H1 (cell line): ENCODE measurements at regions not wholly inside any gene's neighbourhood (a gene's known extent, or its start where the extent isn't known, plus 50 kb on each side); places are given as distances from the start of the nearest gene placed in this dataset.

Experiments used
- EGR1 ChIP-seq: IDR thresholded peaks from 2 replicates; pipeline ENCODE4 v1.6.1; 2011; ENCODE audit warnings: low read depth, low read length, borderline replicate concordance
- HDAC2 ChIP-seq, 2 experiments: fragments of 300-600 bp in 1 of 2; sonication (generic) in 1 of 2; IDR thresholded peaks; 2 replicates each; pipeline ENCODE4 v1.6.1; 2011 to 2012; ENCODE audit warnings: low read depth in 2 of 2, low read length in 2 of 2, mild to moderate bottlenecking in 2 of 2, moderate library complexity in 2 of 2, borderline replicate concordance in 1 of 2, inconsistent platforms in 1 of 2
- KDM1A ChIP-seq: fragments of 200-600, 300-600 bp; sonication (generic); IDR thresholded peaks from 2 replicates; pipeline ENCODE4 v1.7.1; 2016; ENCODE audit warnings: mild to moderate bottlenecking, low read length, borderline replicate concordance
- POLR2AphosphoS5 ChIP-seq: IDR thresholded peaks from 2 replicates; pipeline ENCODE4 v1.6.1; 2011; ENCODE audit warnings: low read depth, low read length
- POU5F1 ChIP-seq: IDR thresholded peaks from 2 replicates; pipeline ENCODE4 v1.6.1; 2011; ENCODE audit warnings: low read depth, mild to moderate bottlenecking, low read length, moderate library complexity
- RAD21 ChIP-seq, 2 experiments: IDR thresholded peaks in 1 of 2; conservative IDR thresholded peaks in 1 of 2; 2 replicates each; pipeline ENCODE4 v1.6.1; 2011; ENCODE audit warnings: low read depth in 2 of 2, low read length in 2 of 2, improper control_type of control experiment in 1 of 2, inconsistent platforms in 1 of 2, mild to moderate bottlenecking in 1 of 2, moderate library complexity in 1 of 2
- TF ChIP-seq, protein P1 (sequence below), 3 experiments: IDR thresholded peaks; 1 replicate in 2 of 3; 2 replicates in 1 of 3; pipeline versions ENCODE4 v1.5.1 to v1.6.1; 2011; ENCODE audit warnings: low read length in 3 of 3, mild to moderate bottlenecking in 3 of 3, inconsistent platforms in 2 of 3, low read depth in 1 of 3, moderate library complexity in 1 of 3; ENCODE audit not compliant: insufficient read depth in 1 of 3; ENCODE audit errors: control extremely low read depth in 1 of 3

DNA sequence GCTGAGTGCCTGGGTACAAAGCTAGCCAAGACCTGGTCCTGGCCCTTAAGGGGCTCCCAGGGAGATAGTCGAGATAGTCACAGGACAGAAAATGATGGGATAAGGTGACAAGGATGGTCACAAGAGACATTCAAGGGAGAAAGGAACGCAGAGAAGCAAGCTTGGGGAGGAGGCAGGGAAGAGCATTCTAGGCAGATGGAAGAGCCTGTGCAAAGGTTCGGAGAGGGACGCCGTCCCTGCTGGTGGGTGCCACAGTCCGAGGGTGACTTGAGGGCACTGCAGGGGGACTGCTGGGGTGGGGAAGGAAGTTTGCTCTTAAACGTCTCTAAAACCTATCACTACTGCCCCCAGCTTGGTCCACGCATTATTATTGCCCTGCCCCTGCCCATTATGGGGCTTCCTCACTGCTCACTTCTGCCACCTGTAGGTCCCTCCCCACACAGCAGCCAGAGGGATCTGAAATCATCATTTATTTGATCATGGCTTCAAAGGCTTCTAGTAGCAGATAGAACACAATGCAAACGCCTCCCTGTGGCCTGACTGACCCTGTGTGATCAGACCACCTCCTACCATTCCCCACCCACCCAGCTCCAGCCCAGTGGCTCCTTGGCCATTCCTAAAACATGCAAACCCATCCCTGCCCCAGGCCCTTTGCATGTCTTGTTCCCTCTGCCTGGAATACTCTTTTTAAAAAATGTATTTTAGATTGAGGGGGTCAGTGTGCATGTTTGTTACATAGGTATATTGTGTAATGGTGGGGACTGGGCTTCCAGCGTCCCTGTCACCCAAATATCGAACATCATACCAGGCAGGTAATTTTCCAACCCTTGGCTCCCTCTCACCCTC is 60.3 kb downstream of the RMI2 start (continued):
- 0 out of 4 replicates have a peak, but pooled peaks of 1 of the 2 experiments have one; percentile 43 for TF ChIP-seq HDAC2 (IDR thresholded peaks at IDR 0.05; ENCODE audit: borderline replicate concordance in 1 of 2, low read depth in 2 of 2, low read length in 2 of 2)
- TF ChIP-seq, protein P1, sequence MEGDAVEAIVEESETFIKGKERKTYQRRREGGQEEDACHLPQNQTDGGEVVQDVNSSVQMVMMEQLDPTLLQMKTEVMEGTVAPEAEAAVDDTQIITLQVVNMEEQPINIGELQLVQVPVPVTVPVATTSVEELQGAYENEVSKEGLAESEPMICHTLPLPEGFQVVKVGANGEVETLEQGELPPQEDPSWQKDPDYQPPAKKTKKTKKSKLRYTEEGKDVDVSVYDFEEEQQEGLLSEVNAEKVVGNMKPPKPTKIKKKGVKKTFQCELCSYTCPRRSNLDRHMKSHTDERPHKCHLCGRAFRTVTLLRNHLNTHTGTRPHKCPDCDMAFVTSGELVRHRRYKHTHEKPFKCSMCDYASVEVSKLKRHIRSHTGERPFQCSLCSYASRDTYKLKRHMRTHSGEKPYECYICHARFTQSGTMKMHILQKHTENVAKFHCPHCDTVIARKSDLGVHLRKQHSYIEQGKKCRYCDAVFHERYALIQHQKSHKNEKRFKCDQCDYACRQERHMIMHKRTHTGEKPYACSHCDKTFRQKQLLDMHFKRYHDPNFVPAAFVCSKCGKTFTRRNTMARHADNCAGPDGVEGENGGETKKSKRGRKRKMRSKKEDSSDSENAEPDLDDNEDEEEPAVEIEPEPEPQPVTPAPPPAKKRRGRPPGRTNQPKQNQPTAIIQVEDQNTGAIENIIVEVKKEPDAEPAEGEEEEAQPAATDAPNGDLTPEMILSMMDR (IDR thresholded peaks at IDR 0.05; ENCODE audit: control extremely low read depth in 1 of 3, insufficient read depth in 1 of 3, low read depth in 1 of 3, low read length in 3 of 3), result peak; percentile 76 to 91 (median 78)
- TF ChIP-seq KDM1A, result peak; percentile 10; the same call in 1 of the 2 replicates
- no peak for TF ChIP-seq POLR2AphosphoS5
- TF ChIP-seq RAD21 (IDR thresholded peaks at IDR 0.05 in 1 of 2, conservative IDR thresholded peaks at IDR 0.05 in 1 of 2; ENCODE audit: low read depth in 2 of 2, low read length in 2 of 2), result peak; percentile 47 to 57; a peak in 3 of 4 replicates
- no peak for TF ChIP-seq EGR1
- TF ChIP-seq POU5F1, result no peak
